ENCODE measurements at regions not wholly inside any gene's neighbourhood (a gene's known extent, or its start where the extent isn't known, plus 50 kb on each side); places are given as distances from the start of the nearest gene placed in this dataset.

DNA sequence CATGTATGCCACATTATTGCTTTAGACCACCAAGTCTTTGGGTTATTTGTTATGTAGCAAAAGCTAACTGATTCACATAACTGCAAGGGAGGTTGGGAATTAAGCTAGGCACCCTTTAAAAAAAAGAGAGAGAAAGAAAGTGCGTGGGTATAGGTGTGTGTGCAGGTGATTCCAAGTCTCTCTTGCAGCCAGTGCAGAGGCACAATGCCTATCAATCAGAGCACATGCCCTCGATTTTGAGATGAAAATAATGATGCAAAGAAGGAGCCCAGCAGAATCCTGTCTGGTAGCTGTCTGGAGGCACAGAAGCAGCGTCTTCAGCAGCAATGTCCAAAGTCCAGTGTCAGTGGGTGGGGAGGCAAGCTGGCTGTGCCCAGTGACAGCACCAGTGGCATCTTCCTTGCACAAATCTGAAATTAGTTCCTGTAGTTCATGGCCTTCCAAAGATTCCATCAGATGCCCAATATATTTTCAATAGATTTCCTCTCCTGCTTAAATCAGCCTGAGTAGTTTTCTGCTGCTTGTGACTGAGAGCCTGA lies 62.4 kb upstream of the TBPL2 start:
- Histone ChIP-seq H3K27me3 (ENCODE audit: insufficient read depth, low read length) (no peaks in the 10 kb centered on the region), H3K4me2 (ENCODE audit: low read length) (no peak overlapping the region), H3K36me3 (ENCODE audit: control insufficient read depth in 1 of 2, insufficient read depth in 2 of 2, low read length in 2 of 2) (no peaks in the 10 kb centered on the region), H3K27ac (ENCODE audit: low read depth, low read length) (no peak overlapping the region), H4K20me1 (ENCODE audit: insufficient read depth) (no peaks in the 10 kb centered on the region), H3K9me2 (ENCODE audit: insufficient read depth) (no peaks in the 10 kb centered on the region), H3K79me2 (ENCODE audit: insufficient read depth, low read length) (no peaks in the 10 kb centered on the region), H3K9me3 (ENCODE audit: control insufficient read depth in 1 of 2, insufficient read depth in 1 of 2, low read depth in 1 of 2, low read length in 2 of 2) (no peaks in the 10 kb centered on the region), H3K4me1 (ENCODE audit: control insufficient read depth in 1 of 2, insufficient read depth in 2 of 2, low read length in 2 of 2) (no peaks in the 10 kb centered on the region), H3K9ac (ENCODE audit: low read length) (no peak overlapping the region; the same call in 1 of the 2 replicates), H2AFZ (ENCODE audit: low read depth, low read length, poor library complexity, severe bottlenecking) (no peak overlapping the region), H3K4me3 (replicated peaks in 1 of 2; ENCODE audit: low read depth in 1 of 2, low read length in 2 of 2) (no peak overlapping the region)
- BruUV-seq (replicated peaks): no TSS peak
- intact Hi-C loops (cut with micrococcal nuclease): no loop called here
- DNase-seq (ENCODE audit: low read depth, low spot score) (no peak), ATAC-seq (no peak)
- CTCF ChIA-PET: no interaction called here
- POLR2A ChIA-PET: no interaction called here
- RAD21 ChIA-PET (ENCODE audit: low non-redundant PET in 1 of 2, low total read pairs in 2 of 2, uncharacterized antibody in 2 of 2, unreplicated experiment in 2 of 2): no interaction called here
- TF ChIP-seq, protein P1, sequence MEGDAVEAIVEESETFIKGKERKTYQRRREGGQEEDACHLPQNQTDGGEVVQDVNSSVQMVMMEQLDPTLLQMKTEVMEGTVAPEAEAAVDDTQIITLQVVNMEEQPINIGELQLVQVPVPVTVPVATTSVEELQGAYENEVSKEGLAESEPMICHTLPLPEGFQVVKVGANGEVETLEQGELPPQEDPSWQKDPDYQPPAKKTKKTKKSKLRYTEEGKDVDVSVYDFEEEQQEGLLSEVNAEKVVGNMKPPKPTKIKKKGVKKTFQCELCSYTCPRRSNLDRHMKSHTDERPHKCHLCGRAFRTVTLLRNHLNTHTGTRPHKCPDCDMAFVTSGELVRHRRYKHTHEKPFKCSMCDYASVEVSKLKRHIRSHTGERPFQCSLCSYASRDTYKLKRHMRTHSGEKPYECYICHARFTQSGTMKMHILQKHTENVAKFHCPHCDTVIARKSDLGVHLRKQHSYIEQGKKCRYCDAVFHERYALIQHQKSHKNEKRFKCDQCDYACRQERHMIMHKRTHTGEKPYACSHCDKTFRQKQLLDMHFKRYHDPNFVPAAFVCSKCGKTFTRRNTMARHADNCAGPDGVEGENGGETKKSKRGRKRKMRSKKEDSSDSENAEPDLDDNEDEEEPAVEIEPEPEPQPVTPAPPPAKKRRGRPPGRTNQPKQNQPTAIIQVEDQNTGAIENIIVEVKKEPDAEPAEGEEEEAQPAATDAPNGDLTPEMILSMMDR (IDR thresholded peaks at IDR 0.05 in 2 of 3, conservative IDR thresholded peaks at IDR 0.05 in 1 of 3; ENCODE audit: borderline replicate concordance in 1 of 3, insufficient read depth in 1 of 3, low read depth in 2 of 3, low read length in 2 of 3): no peak
- no peak for TF ChIP-seq EZH2 (IDR thresholded peaks at IDR 0.05)
- no peak for TF ChIP-seq CEBPB (IDR thresholded peaks at IDR 0.05; ENCODE audit: low read depth)
- TF ChIP-seq POLR2AphosphoS5 (IDR thresholded peaks at IDR 0.05; ENCODE audit: low read depth, low read length): no peak
- TF ChIP-seq JUND (IDR thresholded peaks at IDR 0.05): no peak
- TF ChIP-seq TCF7L2 (IDR thresholded peaks at IDR 0.05; ENCODE audit: borderline replicate concordance, extremely low read depth, insufficient read depth, insufficient read length): no peak
- TF ChIP-seq ZNF274 (IDR thresholded peaks at IDR 0.05; ENCODE audit: low read depth, low read length): no peak
- no peak for TF ChIP-seq EGR1 (IDR thresholded peaks at IDR 0.05; ENCODE audit: low read depth)
- no peak for TF ChIP-seq ZFX (IDR thresholded peaks at IDR 0.05)
- TF ChIP-seq, protein P2, sequence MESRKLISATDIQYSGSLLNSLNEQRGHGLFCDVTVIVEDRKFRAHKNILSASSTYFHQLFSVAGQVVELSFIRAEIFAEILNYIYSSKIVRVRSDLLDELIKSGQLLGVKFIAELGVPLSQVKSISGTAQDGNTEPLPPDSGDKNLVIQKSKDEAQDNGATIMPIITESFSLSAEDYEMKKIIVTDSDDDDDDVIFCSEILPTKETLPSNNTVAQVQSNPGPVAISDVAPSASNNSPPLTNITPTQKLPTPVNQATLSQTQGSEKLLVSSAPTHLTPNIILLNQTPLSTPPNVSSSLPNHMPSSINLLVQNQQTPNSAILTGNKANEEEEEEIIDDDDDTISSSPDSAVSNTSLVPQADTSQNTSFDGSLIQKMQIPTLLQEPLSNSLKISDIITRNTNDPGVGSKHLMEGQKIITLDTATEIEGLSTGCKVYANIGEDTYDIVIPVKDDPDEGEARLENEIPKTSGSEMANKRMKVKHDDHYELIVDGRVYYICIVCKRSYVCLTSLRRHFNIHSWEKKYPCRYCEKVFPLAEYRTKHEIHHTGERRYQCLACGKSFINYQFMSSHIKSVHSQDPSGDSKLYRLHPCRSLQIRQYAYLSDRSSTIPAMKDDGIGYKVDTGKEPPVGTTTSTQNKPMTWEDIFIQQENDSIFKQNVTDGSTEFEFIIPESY (IDR thresholded peaks at IDR 0.05; ENCODE audit: extremely low read depth, insufficient replicate concordance, low read length): no peak
- TF ChIP-seq SRF (IDR thresholded peaks at IDR 0.05; ENCODE audit: low read depth): no peak
